MM.1S (cell line): ENCODE measurements at regions not wholly inside any gene's neighbourhood (a gene's known extent, or its start where the extent isn't known, plus 50 kb on each side); places are given as distances from the start of the nearest gene placed in this dataset.

ENCODE experiments used
- DNase-seq: peaks from one replicate; pipeline ENCODE4 v3.0.0-alpha.2; 2015
- H2AFZ ChIP-seq: fragments of 300-600 bp; sonication (generic); 2 replicates; pipeline ENCODE4 v1.6.0; 2016; ENCODE audit warnings: antibody characterized with exemption, low read length
- H3F3A ChIP-seq: fragments of 300-600 bp; sonication (generic); 2 replicates; pipeline ENCODE4 v1.6.1; 2016; ENCODE audit warnings: mild to moderate bottlenecking, antibody characterized with exemption, low read length, moderate library complexity, mixed read lengths; ENCODE audit not compliant: insufficient read depth
- H3K27ac ChIP-seq: fragments of 300-600 bp; sonication (generic); 2 replicates; pipeline ENCODE4 v1.5.1; 2016; ENCODE audit warnings: mild to moderate bottlenecking, low read length
- H3K27me3 ChIP-seq: fragments of 300-600 bp; sonication (generic); replicated peaks from 2 replicates; pipeline ENCODE4 v1.6.0; 2016; ENCODE audit warnings: low read length; ENCODE audit not compliant: insufficient read depth
- H3K36me3 ChIP-seq: fragments of 300-600 bp; sonication (generic); replicated peaks from 2 replicates; pipeline ENCODE4 v1.6.1; 2016; ENCODE audit warnings: mild to moderate bottlenecking, low read length, mixed read lengths; ENCODE audit not compliant: insufficient read depth
- H3K4me1 ChIP-seq: fragments of 300-600 bp; sonication (generic); 2 replicates; pipeline ENCODE4 v1.6.1; 2016; ENCODE audit warnings: low read length, mixed read lengths
- H3K4me2 ChIP-seq: fragments of 300-600 bp; sonication (generic); 2 replicates; pipeline ENCODE4 v1.6.0; 2016; ENCODE audit warnings: low read depth, low read length
- H3K4me3 ChIP-seq: fragments of 300-600 bp; sonication (generic); 2 replicates; pipeline ENCODE4 v1.5.1; 2016; ENCODE audit warnings: low read length, mixed read lengths
- H3K79me2 ChIP-seq: fragments of 300-600 bp; sonication (generic); 2 replicates; pipeline ENCODE4 v1.6.1; 2016; ENCODE audit warnings: mixed run types, low read length, mixed read lengths
- H3K9ac ChIP-seq: fragments of 300-600 bp; sonication (generic); 2 replicates; pipeline ENCODE4 v1.6.1; 2016; ENCODE audit warnings: low read length, mixed read lengths
- H3K9me2 ChIP-seq: fragments of 300-600 bp; sonication (generic); replicated peaks from 2 replicates; pipeline ENCODE4 v1.6.1; 2016; ENCODE audit warnings: mild to moderate bottlenecking, low read length, mixed read lengths; ENCODE audit not compliant: insufficient read depth
- H3K9me3 ChIP-seq: fragments of 300-600 bp; sonication (generic); replicated peaks from 2 replicates; pipeline ENCODE4 v1.6.1; 2016; ENCODE audit warnings: mild to moderate bottlenecking, low read length, mixed read lengths; ENCODE audit not compliant: insufficient read depth
- H4K20me1 ChIP-seq: fragments of 300-600 bp; sonication (generic); 2 replicates; pipeline ENCODE4 v1.6.1; 2016; ENCODE audit warnings: mild to moderate bottlenecking, low read length, moderate library complexity, mixed read lengths; ENCODE audit not compliant: insufficient read depth
- CTCF ChIP-seq: fragments of 300-600 bp; sonication (generic); IDR thresholded peaks from 2 replicates; pipeline ENCODE4 v1.5.1; 2016; ENCODE audit warnings: antibody characterized with exemption, low read length, mixed read lengths
- EZH2 ChIP-seq: fragments of 300-600 bp; sonication (generic); optimal IDR thresholded peaks from 2 replicates; pipeline ENCODE3; 2017; ENCODE audit warnings: low read depth, mild to moderate bottlenecking, antibody characterized with exemption, low read length, mixed read lengths
- EZH2phosphoT487 ChIP-seq: fragments of 300-600 bp; sonication (generic); IDR thresholded peaks from 2 replicates; pipeline ENCODE4 v1.6.1; 2018; ENCODE audit warnings: antibody characterized with exemption, low read length

GRCh38 chr12:126581655-126582054, 1516.4 kb downstream of the AACS start:
- Histone ChIP-seq H3F3A (no peaks in the 10 kb centered on the region), H3K36me3 (no peaks in the 10 kb centered on the region), H3K79me2 (no peaks in the 10 kb centered on the region), H2AFZ (no peak overlapping the region), H3K9me3 (no peaks in the 10 kb centered on the region), H3K27me3 (no peaks in the 10 kb centered on the region), H3K4me1 (no peaks in the 10 kb centered on the region), H3K4me2 (no peak overlapping the region), H3K9ac (no peak overlapping the region), H3K27ac (no peak overlapping the region), H4K20me1 (no peaks in the 10 kb centered on the region), H3K9me2 (no peaks in the 10 kb centered on the region), H3K4me3 (no peak overlapping the region)
- DNase-seq, result no peak
- TF ChIP-seq EZH2phosphoT487 (no peak), EZH2 (no peak), CTCF (no peak)

GRCh38 chr12:126582231-126582630, 1517.0 kb downstream of the AACS start:
- Histone ChIP-seq H3K27me3 (no peaks in the 10 kb centered on the region), H3K79me2 (no peaks in the 10 kb centered on the region)

GRCh38 chr12:126588586-126589249, 1523.5 kb downstream of the AACS start:
- TF ChIP-seq EZH2phosphoT487 (no peak), EZH2 (no peak), CTCF (no peak)
- H3K9me3 ChIP-seq, result no peaks in the 10 kb centered on the region
- no peak overlapping the region for H3K4me3 ChIP-seq
- H3K27me3 ChIP-seq, result no peaks in the 10 kb centered on the region
- no peak overlapping the region for H3K4me2 ChIP-seq
- no peak overlapping the region for H3K9ac ChIP-seq
- no peaks in the 10 kb centered on the region for H4K20me1 ChIP-seq
- no peak overlapping the region for H3K27ac ChIP-seq
- H3K4me1 ChIP-seq, result no peaks in the 10 kb centered on the region
- H3K9me2 ChIP-seq, result no peaks in the 10 kb centered on the region
- no peaks in the 10 kb centered on the region for H3K79me2 ChIP-seq
- no peak overlapping the region for H2AFZ ChIP-seq
- H3F3A ChIP-seq, result no peaks in the 10 kb centered on the region
- DNase-seq, result no peak
- H3K36me3 ChIP-seq, result no peaks in the 10 kb centered on the region

More at GRCh38 chr12:126582231-126582630, 1517.0 kb downstream of the AACS start:
- no peaks in the 10 kb centered on the region for H3K9me3 ChIP-seq
- no peak overlapping the region for H3K4me3 ChIP-seq
- no peak for DNase-seq
- H3K4me2 ChIP-seq, result no peak overlapping the region
- no peaks in the 10 kb centered on the region for H3K9me2 ChIP-seq
- H4K20me1 ChIP-seq, result no peaks in the 10 kb centered on the region
- TF ChIP-seq CTCF (no peak), EZH2 (no peak), EZH2phosphoT487 (no peak)
- H3K9ac ChIP-seq, result no peak overlapping the region
- H2AFZ ChIP-seq, result no peak overlapping the region
- no peaks in the 10 kb centered on the region for H3F3A ChIP-seq
- no peaks in the 10 kb centered on the region for H3K36me3 ChIP-seq
- H3K4me1 ChIP-seq, result no peaks in the 10 kb centered on the region
- no peak overlapping the region for H3K27ac ChIP-seq
